ENCODE measurements at regions not wholly inside any gene's neighbourhood (a gene's known extent, or its start where the extent isn't known, plus 50 kb on each side); places are given as distances from the start of the nearest gene placed in this dataset.
"Not testable (repeated sequence)": the region's sequence is repeated elsewhere in the genome, so short reads cannot be mapped to it uniquely, and the experiment has no call there.

- DNase-seq = no peak
Measured at GRCh38 chr6:93081901-93082300, 337.5 kb downstream of the EPHA7 start.

DNA sequence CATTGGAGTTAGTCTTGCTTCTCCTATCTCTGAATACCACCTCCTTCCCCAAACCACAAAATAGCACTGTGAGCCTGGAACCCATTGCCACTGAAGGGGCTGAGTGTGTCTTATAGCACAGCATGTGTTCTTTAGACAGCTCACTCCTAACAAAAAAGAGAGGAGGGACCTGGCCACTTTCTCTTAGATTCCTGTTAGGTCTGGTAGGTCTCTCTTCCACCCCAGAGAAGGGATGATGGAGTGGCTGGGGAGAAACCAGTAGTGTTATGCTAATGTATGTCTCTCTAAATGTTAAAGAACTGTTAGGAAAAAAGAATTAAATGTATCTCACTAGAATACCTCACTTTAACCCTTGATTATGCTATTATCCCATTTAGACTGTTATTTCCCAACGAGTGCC is 340.3 kb downstream of the EPHA7 start:
- DNase-seq = no peak

GRCh38 chr6:93073811-93074210 is 345.5 kb downstream of the EPHA7 start:
- DNase-seq = no peak

GRCh38 chr6:93069856-93070255 is 349.5 kb downstream of the EPHA7 start:
- DNase-seq = no peak

DNA sequence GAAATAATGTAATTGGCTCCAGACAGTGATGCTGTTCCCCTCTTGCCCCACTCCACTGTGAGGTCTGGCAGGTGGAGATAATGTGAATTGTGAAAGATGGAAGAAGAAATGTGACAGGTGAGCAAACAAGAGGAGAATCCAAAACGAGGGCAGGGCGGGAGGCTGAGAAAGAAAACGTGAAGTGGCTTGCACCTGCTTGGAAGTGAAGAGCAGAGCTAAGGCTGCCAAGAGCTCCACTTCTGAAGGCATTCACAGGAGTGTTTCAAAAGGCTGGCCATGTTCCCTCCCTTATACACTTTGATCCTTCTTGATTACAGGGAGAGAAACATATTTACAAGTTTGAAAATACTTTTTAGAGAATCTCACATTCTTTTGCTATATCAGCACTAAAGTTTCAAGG is 359.4 kb downstream of the EPHA7 start:
- peak; percentile 77 for DNase-seq

GRCh38 chr6:93057584-93057983 is 361.8 kb downstream of the EPHA7 start:
- no peak for DNase-seq

DNA sequence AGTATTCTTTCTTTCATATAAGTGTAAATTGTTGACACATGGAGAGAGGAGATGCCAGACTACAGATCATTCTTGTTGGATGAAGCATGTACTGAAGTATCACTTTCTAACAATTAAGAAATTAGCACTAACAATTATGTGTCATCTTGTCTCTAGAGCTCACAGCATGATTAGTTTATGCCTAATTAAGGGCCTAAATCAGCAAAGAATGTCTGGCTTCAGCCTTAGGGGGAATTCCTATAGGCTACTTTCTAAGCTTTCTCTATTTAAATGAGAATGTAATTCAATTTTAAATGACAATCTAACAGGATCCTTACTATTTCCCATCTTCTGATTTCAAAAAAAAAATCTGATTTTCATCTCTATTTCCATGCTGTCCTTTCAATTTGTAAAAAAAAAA is 371.0 kb downstream of the EPHA7 start:
- no peak for DNase-seq

DNA sequence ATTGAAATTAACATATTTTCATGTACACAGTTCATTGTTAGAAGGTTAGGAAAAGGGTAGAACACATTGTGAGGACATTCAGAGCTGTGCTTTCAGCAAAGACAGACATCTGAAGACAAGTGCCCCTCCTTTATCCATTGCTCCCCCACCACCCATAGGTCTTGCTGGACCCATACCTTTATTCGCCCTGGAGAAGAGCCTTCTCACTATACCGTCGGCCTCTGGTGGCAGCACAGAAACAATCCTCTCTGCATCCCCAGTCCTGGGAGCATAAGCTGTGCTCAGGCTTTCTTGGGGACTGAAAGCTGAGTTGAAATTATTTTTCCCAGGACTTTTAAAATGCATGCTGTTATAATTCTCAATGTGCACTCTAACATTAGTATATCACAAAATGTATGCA is 372.3 kb downstream of the EPHA7 start:
- no peak for DNase-seq

DNA sequence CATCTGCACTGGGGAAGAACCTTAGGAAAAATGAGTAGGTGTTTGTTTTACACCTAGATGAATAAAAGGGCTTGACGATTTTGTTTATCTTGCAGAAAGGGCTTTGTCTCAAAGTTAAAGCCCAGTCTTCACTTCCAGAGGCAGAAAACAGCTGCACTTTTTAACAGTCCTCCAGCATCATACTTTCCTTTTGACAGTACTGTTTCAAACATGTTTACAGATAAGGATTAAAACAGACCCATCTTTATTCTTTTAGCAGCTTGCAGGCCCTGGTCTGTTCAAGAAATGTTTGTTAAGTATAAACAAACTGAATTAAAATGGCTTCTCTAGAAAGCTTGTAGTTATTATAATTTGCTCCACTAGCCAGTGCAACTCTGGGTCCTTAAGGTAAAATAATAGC is 374.2 kb downstream of the EPHA7 start:
- no peak for DNase-seq

DNA sequence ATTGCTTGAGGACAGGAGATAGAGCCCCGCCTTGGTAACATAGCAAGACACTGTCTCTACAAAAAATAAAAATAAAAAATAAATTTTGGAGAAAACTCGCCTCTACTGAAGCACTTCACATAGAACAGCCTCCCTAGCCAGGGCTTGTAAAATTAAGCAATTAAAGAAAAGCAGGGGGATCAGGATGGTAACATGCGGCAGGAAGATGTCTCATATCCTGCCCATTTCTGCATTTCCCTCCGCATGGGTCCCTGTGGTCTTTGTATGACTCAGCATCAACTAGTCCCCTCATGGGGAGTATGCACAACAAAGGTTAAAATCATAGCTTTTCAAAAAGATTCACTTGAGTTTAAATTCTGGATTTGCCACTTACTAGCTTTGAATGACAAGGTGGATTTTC is 379.0 kb downstream of the EPHA7 start:
- no peak for DNase-seq

DNA sequence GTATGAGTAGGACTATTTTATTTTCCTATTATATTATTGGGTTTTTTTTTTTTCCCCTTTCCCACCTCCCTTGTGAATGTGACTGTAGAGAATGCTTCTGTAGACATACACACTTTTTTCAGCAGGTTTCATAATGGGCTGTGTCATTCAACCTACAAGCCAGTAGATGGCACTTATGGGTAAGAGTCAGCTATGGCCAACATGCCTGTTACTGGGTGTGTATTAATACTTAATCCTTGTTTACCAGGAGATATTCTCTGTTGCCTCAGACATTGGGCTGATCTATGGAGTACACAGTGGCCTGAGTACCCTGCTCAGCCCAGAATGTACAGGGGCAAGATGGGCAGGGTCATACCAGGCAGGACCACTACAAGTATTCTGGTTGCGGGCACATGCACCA is 382.5 kb downstream of the EPHA7 start:
- no peak for DNase-seq

DNA sequence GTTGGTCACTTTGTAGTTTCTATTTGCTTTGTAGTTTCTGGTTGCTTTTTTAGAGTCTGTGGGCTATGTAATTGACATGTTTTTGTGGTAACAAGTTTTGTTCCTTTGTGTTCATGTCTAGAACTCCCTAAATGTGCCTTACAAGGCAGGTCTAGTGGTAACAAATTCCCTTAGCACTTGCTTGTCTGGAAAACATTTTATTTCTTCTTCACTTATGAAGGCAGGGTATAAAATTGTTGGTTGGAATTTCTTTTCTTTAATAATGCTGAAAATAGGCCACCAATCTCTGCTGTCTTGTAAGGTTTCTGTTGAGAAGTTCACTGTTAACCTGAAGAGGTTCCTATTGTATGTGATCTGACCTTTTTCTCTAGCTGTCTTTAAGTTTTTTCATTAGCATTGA is 383.6 kb downstream of the EPHA7 start:
- DNase-seq = no peak

DNA sequence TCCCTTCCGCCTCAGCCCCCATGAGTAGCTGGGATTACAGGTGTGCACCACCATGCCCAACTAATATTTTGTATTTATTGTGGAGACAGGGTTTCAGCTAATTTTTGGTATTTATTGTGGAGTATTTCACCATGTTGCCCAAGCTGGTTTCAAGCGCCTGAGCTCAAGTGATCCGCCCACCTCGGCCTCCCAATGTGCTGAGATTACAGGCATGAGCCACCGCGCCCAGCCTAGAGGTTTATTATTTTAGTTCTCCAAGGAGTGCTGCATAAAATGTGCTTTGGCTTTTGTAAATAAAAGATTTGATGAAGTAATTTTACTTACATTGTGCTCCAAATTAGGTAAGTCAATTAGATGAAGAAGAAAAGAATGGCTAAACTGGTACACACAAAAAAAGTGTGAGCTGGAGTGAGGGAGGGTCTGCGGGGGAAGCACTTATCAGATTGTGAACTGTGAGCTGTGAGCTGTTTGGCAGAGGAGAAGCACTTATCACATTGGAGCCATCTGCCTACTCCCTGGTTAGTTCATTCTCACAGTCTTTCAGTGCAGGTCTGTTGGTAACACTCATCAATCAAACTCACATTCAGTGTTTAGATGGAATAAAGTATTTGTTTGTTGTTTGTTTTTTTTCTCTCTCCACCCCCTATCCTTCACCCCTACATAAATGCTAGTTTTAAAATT is 398.0 kb downstream of the EPHA7 start:
- DNase-seq = no peak

DNA sequence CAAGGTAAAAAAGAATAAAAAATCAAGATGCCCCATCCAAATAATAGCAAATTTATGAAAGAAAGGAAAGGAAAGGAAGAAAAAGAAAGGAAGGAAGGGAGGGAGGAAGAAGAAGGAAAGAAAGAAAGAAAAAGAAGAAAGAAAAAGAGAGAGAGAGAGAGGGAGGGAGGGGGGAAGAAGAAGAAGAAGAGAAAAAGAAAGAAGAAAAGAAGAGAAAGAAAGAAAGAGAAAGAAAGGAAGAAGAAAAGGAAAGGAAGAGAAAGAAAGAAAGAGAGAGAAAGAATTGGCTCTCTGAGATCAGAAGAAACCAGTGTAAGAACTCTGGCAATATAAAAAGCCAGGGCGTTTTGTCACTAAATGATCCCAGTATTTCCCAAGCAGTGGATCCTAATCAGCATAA is 401.7 kb downstream of the EPHA7 start:
- DNase-seq = no peak

- DNase-seq = no peak
Measured at GRCh38 chr6:93017213-93017612, 402.1 kb downstream of the EPHA7 start.

DNA sequence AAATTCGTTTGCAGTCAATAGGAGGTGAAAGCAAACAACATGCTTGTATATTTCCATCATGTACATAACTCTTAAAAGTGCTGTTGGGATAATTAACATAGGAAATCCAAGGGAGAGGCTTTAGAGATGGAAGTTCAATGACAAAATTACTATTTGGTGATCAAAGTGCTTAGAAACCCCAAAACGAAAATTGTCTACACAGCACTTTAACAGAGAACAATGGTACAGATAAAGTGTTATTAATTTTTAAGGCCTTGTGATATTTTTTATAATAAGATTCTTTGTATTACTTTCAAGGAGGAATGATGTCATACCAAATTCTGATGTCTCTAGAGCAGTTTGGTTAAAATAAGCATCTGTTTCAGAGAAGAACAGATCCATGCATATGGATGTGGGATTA is 406.3 kb downstream of the EPHA7 start:
- no peak for DNase-seq

GRCh38 chr6:93008375-93008774 is 411.0 kb downstream of the EPHA7 start:
- DNase-seq = no peak

GRCh38 chr6:92989656-92990055 is 429.7 kb downstream of the EPHA7 start:
- DNase-seq = no peak

DNA sequence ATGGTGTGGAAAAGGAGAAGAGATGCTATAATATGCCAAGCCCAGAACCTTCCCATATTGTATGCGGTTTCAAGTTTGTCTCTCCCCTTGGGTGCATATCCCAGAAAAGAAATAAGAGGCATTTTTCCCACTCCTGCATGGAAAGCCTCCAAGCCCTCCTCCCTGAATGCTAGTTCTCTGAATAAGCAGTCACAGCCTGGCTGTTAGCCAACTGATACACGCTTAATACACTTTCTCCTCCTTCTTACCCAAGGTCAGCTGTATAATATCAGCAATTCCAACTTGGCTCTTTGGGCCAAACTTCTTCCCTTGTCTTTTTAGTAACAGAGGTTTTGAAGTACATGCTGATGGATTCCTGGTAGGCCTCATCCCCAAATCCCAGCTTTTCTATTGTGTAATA is 440.1 kb downstream of the EPHA7 start:
- DNase-seq = no peak

- DNase-seq = no peak
Measured at GRCh38 chr6:92977018-92977417, 442.3 kb downstream of the EPHA7 start.

DNA sequence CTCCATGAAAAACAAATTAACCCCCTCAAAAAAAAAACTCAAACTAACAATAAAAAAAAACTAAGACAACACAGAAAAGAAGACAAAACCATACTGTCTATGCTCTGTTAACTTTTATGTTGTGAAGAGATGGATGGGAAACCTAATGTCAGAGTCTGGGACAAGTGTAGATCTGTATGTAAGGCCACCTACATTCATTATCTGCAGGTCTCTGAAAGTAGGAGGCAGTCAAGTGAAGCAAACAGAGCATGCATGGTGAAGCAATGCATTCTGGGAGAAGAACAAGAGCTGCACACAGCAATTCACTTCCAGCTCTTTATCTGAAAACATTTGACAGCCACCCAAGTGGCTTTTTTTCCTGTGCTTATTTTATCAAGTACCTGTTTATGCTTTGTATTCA is 452.0 kb downstream of the EPHA7 start:
- DNase-seq = no peak

DNA sequence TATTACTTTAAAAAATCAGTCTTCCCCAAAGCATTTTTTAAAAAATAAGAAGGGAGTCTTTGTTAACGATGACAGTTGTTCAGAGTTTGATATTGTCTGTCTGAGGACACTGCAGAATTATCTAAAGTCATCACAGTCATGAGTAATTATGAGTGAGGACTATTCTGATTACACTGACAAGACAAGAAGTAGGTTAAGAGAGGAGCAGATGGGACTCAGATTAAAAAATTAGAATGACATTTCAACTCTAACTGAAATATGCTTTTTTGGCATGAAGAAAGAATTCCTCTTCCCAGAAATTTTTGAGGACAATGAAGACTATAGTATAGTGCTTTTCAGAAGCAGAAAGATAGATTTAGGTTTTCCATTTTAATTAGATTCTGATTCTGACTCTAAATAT is 456.5 kb downstream of the EPHA7 start:
- no peak for DNase-seq

DNA sequence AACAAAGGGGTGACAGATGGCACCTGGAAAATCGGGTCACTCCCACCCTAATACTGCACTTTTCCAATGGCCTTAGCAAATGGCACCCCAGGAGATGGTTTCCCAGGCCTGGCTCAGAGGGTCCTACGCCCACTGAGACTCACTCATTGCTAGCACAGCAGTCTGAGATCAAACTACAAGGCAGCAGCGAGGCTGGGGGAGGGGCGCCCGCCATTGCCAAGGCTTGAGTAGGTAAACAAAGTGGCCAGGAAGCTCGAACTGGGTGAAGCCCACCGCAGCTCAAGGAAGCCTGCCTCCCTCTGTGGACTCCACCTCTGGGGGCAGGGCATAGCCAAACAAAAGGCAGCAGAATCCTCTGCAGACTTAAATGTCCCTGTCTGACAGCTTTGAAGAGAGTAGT is 467.2 kb downstream of the EPHA7 start:
- not testable (repeated sequence) for DNase-seq

DNA sequence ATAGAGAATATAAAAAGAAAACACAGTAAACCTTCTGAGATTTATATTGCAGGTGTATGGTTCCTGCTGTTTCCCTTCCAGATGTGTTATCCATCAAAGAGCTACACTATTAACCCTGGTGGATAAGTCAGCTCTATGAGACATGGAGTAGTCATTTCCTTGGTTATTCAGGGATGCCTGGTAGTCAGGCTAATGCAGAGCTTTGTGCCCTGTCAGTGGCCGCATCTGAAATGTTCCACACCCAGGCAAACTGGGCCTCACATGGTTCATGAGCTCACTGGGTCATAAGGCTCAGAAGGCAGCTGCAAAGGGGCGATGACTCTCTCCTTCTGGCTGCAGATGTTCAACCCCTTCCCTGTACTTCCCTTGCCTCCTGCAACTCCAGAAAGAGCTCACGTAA is 473.6 kb downstream of the EPHA7 start:
- no peak for DNase-seq

DNA sequence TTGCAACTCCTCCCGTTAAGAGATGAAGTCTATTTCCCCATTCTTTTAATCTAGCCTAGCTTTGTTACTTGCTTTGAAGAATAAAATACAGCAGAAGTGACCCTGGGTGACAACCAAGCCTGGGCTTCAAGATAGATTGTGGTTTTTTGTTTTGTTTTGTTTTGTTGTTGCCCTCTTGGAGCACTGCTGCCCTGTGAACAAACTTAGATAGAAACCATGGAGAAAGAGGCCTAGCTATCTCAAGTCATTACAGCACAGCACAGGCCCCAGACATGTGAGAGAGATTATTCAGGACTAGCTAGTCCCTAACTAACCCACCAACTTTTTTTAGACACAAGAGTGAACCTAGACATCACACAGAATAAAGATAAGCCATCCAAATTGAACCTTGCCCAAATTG is 475.2 kb downstream of the EPHA7 start:
- DNase-seq = no peak

- DNase-seq = no peak
Measured at GRCh38 chr6:92942549-92942948, 476.8 kb downstream of the EPHA7 start.
